Astrocyte of the spinal cord (primary cell): ENCODE measurements at regions not wholly inside any gene's neighbourhood (a gene's known extent, or its start where the extent isn't known, plus 50 kb on each side); places are given as distances from the start of the nearest gene placed in this dataset.

Source experiments
- DNase-seq: peaks from one replicate; pipeline ENCODE4 v3.0.0; 2011; ENCODE audit warnings: low read depth, low spot score
- H3K4me3 ChIP-seq: 2 replicates; pipeline ENCODE4 v1.5.1; 2011; ENCODE audit warnings: low read depth, mild to moderate bottlenecking, low read length, moderate library complexity
- CTCF ChIP-seq: IDR thresholded peaks from 2 replicates; pipeline ENCODE4 v1.5.1; 2012; ENCODE audit warnings: low read depth, mild to moderate bottlenecking, low read length, inconsistent platforms
- in situ Hi-C: cut with HindIII; loops from 2 replicates; pipeline ENCODE4 v1.10.0; 2017; ENCODE audit warnings: low sequenced_read_pairs

GRCh38 chr9:89843074-89843473, 238.3 kb downstream of the GADD45G start:
- no peak overlapping the region for H3K4me3 ChIP-seq
- in situ Hi-C loops = no loop called here
- DNase-seq = no peak
- no peak for TF ChIP-seq CTCF

- no peak for TF ChIP-seq CTCF
- H3K4me3 ChIP-seq = no peak overlapping the region
- in situ Hi-C loops = no loop called here
- DNase-seq = no peak
These were observed 238.8 kb downstream of the GADD45G start for GRCh38 chr9:89843591-89843990.

GRCh38 chr9:89844075-89844474, 239.3 kb downstream of the GADD45G start:
- DNase-seq = no peak
- no peak for TF ChIP-seq CTCF
- in situ Hi-C loops = no loop called here
- no peak overlapping the region for H3K4me3 ChIP-seq

GRCh38 chr9:89844535-89844934, 239.7 kb downstream of the GADD45G start:
- no peak for DNase-seq
- in situ Hi-C loops = no loop called here
- no peak for TF ChIP-seq CTCF
- H3K4me3 ChIP-seq = no peak overlapping the region

- in situ Hi-C loops = no loop called here
- TF ChIP-seq CTCF = no peak
- DNase-seq = no peak
- no peak overlapping the region for H3K4me3 ChIP-seq
These were observed 240.5 kb downstream of the GADD45G start for GRCh38 chr9:89845321-89845720.

GRCh38 chr9:89845862-89846261, 241.1 kb downstream of the GADD45G start:
- no peak for DNase-seq
- no peak for TF ChIP-seq CTCF
- in situ Hi-C loops = no loop called here
- no peak overlapping the region for H3K4me3 ChIP-seq
